ENCODE measurements at regions not wholly inside any gene's neighbourhood (a gene's known extent, or its start where the extent isn't known, plus 50 kb on each side); places are given as distances from the start of the nearest gene placed in this dataset.
A peak's percentile ranks its signal among the peaks of the same experiment; 100 is the strongest.

DNA sequence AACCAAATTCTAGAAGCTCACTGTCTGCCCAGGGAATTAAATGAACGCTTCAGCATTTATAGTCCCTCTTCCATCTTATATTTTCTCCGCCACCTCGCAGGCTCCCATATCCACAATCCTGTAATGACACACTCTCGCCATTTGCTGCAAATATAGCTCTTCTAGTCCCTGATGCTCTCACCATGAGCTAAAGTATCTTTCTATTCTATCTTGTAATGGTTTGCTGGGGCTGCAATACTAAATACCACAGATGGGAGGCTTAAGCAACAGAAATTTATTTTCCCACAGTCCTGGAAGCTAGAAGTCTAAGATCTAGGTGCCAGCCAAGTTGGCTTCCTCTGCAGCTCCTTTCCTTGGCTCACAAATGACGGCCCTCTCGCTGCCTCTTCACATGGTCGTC is 106.9 kb upstream of the NPHP3 start:
- no peak for DNase-seq (ENCODE audit: low read depth)

DNA sequence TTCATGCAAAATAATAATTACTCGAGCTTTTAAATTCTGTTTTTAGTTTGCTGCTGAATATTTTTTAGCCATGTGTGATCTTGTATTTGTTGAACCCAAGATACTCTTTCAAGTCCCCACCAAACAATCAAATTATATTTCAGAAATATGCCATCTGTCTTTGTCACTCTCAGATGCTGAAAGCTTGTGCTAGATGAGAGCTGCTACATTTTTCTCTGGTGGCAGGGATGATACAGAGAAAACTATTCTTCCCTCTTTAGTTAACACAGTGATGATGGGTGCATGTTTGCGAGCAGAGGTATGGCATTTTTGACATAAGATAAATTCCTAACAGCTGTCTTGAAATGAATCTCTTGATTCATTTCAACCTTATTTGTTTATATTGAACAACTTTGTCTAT is 100.6 kb upstream of the NPHP3 start:
- peak; percentile 78 for DNase-seq (ENCODE audit: low read depth)

DNA sequence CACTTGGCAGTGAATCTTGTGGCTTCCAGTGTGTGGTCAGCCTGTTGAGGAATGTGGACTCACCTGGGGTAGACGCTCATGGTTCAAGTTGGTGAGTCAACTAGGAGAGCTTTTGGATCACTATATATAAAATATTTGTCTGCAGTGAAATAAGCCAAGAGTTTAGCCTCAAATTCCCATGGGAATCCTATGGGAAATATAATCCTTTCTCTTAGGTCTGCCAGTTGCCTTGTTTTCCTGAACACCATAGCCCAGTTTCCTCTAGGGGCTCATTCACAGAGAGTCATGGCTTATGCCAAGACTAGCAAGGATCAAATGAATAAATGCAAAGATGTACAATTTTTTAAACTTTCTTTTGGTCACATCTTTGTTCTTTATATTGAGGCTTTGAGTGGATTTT is 100.1 kb upstream of the NPHP3 start:
- peak; percentile 77 for DNase-seq (ENCODE audit: low read depth)

DNA sequence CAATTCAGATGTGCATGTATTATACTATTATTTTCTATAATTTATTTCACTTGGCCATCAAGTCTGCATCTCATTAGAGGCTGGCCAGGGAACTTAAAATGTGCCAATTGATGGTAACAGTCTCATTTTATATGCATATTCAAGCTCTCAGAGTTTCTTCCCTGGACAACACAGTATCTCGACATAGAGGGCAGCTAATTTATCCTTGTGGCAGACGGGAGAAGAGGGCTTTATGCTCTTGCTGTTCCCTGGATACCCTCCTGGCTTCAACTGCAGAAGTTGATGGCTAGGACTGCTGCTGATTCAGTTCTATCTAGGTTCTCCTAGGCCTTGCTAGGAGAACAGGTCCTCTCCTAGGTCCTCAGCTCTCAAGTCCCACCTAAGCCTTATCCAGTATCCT is 99.1 kb upstream of the NPHP3 start:
- DNase-seq (ENCODE audit: low read depth): no peak

GRCh38 chr3:132818251-132818650 is 96.0 kb upstream of the NPHP3 start:
- DNase-seq (ENCODE audit: low read depth): no peak

DNA sequence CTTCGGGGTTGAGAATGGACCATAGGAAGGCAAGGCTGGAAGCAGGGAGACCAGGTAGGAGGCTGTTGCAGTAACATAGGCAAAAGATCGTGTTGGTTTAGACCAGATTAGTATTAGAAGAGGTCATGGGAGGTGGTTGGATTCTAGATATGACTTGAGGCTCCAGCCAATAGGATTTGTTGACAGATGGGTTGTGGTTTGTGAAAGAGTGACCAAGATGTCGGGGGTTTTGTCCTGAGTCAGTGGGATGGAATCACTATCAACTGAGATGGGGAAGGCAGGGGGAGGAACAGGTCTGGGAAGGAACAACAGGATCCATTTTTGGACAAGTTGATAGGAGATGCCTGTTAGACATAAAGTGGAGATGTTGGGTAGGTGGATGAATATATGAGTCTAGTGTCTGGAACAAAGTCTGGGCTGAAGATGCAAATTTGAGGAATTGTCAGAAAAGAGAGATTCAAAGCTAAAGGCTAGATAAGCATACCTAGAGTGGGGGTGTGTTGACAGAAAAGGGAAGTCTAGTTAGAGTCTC is 95.5 kb upstream of the NPHP3 start:
- peak; percentile 74 for DNase-seq (ENCODE audit: low read depth)

DNA sequence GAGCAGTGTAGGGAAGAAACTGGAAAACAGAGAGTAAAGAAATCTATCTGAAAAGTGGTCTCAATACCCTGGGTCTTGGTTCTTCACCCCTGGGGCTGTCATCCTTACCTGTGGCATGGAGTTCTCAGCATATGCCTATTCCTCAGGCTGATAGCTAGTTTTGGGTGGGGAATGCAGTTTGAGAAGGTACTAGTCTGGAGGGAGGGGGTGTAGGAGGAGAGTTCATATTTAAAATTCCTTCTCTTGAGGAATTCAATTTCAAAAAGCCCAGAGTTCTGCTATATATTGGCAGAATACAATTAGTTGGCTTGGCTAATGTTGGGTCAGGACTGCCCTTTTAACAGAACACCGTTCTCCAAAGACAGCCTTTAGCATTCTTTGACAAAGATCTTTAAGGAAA is 82.9 kb upstream of the NPHP3 start:
- no peak for DNase-seq (ENCODE audit: low read depth)

DNA sequence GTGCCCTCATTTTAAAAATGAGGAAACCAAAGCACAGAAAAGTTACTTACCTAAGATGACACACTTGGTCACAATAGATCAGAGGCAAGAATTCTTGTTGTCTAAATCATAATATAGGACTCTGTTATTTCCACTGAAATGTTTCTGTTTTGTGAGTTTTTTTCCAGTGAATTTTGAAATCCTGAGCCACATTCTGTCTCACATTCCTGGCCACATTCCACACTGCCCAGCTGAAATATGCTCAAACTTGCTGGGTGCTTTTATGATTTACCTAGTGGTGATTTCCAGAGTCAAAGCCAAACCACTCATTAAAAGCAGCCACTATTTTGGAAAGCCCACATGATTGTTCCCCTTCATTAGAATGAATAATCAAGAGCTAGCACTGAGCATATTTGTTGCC is 82.3 kb upstream of the NPHP3 start:
- DNase-seq (ENCODE audit: low read depth): peak; percentile 67

- peak; percentile 44 for DNase-seq (ENCODE audit: low read depth)
Measured at GRCh38 chr3:132803889-132804288, 81.7 kb upstream of the NPHP3 start.

GRCh38 chr3:132800958-132801357 is 78.7 kb upstream of the NPHP3 start:
- DNase-seq (ENCODE audit: low read depth): peak; percentile 49

GRCh38 chr3:132790806-132791205 is 68.6 kb upstream of the NPHP3 start:
- peak; percentile 67 for DNase-seq (ENCODE audit: low read depth)

- DNase-seq (ENCODE audit: low read depth): no peak
Measured at GRCh38 chr3:132789959-132790358, 67.8 kb upstream of the NPHP3 start.

- DNase-seq (ENCODE audit: low read depth): peak; percentile 91
Measured at GRCh38 chr3:132788301-132788671, 66.1 kb upstream of the NPHP3 start.

GRCh38 chr3:132787616-132788300 is 65.5 kb upstream of the NPHP3 start:
- DNase-seq (ENCODE audit: low read depth): peak; percentile 86

DNA sequence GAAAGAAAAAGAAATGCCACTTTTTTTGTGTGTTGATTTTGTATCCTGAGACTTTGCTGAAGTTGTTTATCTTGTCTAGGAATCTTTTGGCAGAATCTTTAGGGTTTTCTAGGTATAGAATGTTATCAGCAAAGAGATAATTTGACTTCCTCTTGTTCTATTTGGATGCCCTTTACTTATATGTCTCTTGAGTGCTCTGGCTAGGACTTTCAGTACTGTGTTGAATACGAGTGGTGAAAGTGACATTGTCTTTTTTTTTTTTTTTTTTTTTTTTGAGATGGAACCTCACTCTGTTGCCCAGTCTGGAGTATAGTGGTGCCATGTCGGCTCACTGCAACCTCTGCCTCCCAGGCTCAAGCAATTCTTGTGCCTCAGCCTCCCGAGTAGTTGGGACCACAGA is 64.7 kb upstream of the NPHP3 start:
- DNase-seq (ENCODE audit: low read depth): no peak

- DNase-seq (ENCODE audit: low read depth): peak; percentile 80
Measured at GRCh38 chr3:132785292-132785691, 63.1 kb upstream of the NPHP3 start.

GRCh38 chr3:132784502-132785025 is 62.4 kb upstream of the NPHP3 start:
- DNase-seq (ENCODE audit: low read depth): peak; percentile 38

GRCh38 chr3:132783152-132783551 is 60.9 kb upstream of the NPHP3 start:
- DNase-seq (ENCODE audit: low read depth): peak; percentile 68

GRCh38 chr3:132781922-132782321 is 59.7 kb upstream of the NPHP3 start:
- DNase-seq (ENCODE audit: low read depth): no peak

GRCh38 chr3:132777171-132777570 is 55.0 kb upstream of the NPHP3 start:
- peak; percentile 89 for DNase-seq (ENCODE audit: low read depth)

DNA sequence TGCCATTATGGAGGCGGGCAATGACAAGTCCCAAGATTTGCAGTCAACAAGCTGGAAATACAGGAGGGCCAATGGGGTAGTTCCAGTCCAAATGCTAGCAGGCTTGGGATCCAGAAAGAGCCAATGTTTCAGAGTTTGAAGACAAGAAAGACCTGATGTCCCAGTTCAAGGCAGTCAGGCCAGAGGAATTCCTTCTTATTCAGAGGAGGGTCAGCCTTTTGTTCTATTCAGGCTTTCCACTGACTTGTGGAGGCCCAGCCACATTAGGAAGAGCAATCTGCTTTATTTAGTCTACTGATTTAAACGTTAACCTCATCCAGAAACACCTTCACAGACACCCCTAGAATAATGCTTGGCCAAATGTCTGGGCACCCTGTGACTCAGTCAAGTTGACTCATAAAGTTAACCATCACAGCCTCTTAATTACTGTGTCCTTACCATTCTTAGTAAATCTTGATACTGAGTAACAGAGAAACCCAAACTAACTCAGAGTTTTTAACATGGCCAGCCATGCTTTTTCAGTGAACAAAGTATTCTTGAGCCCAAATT is 50.9 kb upstream of the NPHP3 start:
- DNase-seq (ENCODE audit: low read depth): peak; percentile 84

GRCh38 chr3:132772252-132772651 is 50.0 kb upstream of the NPHP3 start:
- DNase-seq (ENCODE audit: low read depth): peak; percentile 95
